HepG2 (cell line): ENCODE measurements at regions not wholly inside any gene's neighbourhood (a gene's known extent, or its start where the extent isn't known, plus 50 kb on each side); places are given as distances from the start of the nearest gene placed in this dataset.

Experiments
- EED ChIP-seq: sonication (generic); formaldehyde crosslinking; IDR thresholded peaks from 2 replicates; pipeline ENCODE4 v1.5.0; 2020; ENCODE audit warnings: mild to moderate bottlenecking, missing genetic modification reagents
- NRL ChIP-seq: sonication (generic); formaldehyde crosslinking; IDR thresholded peaks from 2 replicates; pipeline ENCODE4 v1.5.0; 2020; ENCODE audit warnings: missing genetic modification reagents, mild to moderate bottlenecking, moderate library complexity, borderline replicate concordance
- PRMT3 ChIP-seq: sonication (generic); formaldehyde crosslinking; IDR thresholded peaks from 2 replicates; pipeline ENCODE4 v1.8.1; 2022; ENCODE audit warnings: low read depth, mild to moderate bottlenecking, moderate library complexity, missing genetic modification reagents, borderline replicate concordance
- ZKSCAN8 ChIP-seq: IDR thresholded peaks from 2 replicates; pipeline ENCODE4 v1.6.1; 2016; ENCODE audit warnings: borderline replicate concordance, missing genetic modification reagents, missing compliant biosample characterization
- ZNF10 ChIP-seq: sonication (generic); formaldehyde crosslinking; IDR thresholded peaks from 2 replicates; pipeline ENCODE4 v1.4.0; 2020; ENCODE audit warnings: mild to moderate bottlenecking, low read depth, missing genetic modification reagents, borderline replicate concordance
- ZNF20 ChIP-seq: sonication (generic); formaldehyde crosslinking; IDR thresholded peaks from 2 replicates; pipeline ENCODE4 v1.4.0; 2020; ENCODE audit warnings: mild to moderate bottlenecking, moderate library complexity, missing genetic modification reagents
- TF ChIP-seq, protein P1 (sequence below): IDR thresholded peaks from 2 replicates; pipeline ENCODE4 v1.6.1; 2016; ENCODE audit warnings: low read depth
- TF ChIP-seq, protein P2 (sequence below): sonication (generic); formaldehyde crosslinking; IDR thresholded peaks from 2 replicates; pipeline ENCODE4 v1.5.1; 2020; ENCODE audit warnings: missing genetic modification reagents, mild to moderate bottlenecking, borderline replicate concordance
- TF ChIP-seq, protein P3 (sequence below): sonication (generic); formaldehyde crosslinking; IDR thresholded peaks from 2 replicates; pipeline ENCODE4 v1.9.0; 2021; ENCODE audit warnings: missing genetic modification reagents, mild to moderate bottlenecking, borderline replicate concordance

DNA sequence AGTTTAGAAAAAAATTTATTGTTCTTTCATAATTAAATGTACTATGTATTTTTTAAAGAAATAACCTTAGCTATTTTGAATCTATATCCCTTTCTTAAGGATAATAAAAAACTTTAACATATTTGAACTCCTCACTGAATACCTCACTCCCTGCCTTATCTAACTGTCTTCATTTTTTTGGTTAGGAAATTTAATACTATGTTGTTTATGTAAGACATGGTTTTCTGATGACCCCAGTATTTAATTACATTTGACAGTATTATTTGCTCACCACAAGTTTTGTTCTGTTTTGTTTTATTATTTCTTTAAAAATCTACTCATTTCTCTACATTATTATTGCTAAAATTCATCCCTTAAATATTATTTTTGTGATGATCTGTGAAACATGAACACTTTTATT lies 394.4 kb upstream of the ADGRB3 start (continued):
- TF ChIP-seq NRL (CRISPR knock-in tag): no peak
- TF ChIP-seq, protein P1, sequence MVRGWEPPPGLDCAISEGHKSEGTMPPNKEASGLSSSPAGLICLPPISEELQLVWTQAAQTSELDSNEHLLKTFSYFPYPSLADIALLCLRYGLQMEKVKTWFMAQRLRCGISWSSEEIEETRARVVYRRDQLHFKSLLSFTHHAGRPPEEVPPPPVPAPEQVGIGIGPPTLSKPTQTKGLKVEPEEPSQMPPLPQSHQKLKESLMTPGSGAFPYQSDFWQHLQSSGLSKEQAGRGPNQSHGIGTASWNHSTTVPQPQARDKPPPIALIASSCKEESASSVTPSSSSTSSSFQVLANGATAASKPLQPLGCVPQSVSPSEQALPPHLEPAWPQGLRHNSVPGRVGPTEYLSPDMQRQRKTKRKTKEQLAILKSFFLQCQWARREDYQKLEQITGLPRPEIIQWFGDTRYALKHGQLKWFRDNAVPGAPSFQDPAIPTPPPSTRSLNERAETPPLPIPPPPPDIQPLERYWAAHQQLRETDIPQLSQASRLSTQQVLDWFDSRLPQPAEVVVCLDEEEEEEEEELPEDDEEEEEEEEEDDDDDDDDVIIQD (CRISPR knock-in tag): no peak
- no peak for TF ChIP-seq EED (CRISPR knock-in tag)
- TF ChIP-seq, protein P2, sequence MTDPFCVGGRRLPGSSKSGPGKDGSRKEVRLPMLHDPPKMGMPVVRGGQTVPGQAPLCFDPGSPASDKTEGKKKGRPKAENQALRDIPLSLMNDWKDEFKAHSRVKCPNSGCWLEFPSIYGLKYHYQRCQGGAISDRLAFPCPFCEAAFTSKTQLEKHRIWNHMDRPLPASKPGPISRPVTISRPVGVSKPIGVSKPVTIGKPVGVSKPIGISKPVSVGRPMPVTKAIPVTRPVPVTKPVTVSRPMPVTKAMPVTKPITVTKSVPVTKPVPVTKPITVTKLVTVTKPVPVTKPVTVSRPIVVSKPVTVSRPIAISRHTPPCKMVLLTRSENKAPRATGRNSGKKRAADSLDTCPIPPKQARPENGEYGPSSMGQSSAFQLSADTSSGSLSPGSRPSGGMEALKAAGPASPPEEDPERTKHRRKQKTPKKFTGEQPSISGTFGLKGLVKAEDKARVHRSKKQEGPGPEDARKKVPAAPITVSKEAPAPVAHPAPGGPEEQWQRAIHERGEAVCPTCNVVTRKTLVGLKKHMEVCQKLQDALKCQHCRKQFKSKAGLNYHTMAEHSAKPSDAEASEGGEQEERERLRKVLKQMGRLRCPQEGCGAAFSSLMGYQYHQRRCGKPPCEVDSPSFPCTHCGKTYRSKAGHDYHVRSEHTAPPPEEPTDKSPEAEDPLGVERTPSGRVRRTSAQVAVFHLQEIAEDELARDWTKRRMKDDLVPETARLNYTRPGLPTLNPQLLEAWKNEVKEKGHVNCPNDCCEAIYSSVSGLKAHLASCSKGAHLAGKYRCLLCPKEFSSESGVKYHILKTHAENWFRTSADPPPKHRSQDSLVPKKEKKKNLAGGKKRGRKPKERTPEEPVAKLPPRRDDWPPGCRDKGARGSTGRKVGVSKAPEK (CRISPR knock-in tag): no peak
- TF ChIP-seq ZNF20 (CRISPR knock-in tag): no peak
- TF ChIP-seq, protein P3, sequence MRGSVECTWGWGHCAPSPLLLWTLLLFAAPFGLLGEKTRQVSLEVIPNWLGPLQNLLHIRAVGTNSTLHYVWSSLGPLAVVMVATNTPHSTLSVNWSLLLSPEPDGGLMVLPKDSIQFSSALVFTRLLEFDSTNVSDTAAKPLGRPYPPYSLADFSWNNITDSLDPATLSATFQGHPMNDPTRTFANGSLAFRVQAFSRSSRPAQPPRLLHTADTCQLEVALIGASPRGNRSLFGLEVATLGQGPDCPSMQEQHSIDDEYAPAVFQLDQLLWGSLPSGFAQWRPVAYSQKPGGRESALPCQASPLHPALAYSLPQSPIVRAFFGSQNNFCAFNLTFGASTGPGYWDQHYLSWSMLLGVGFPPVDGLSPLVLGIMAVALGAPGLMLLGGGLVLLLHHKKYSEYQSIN (CRISPR knock-in tag): no peak
- TF ChIP-seq ZKSCAN8 (CRISPR knock-in tag): no peak
- no peak for TF ChIP-seq ZNF10 (CRISPR knock-in tag)
- no peak for TF ChIP-seq PRMT3 (CRISPR knock-in tag)
